ENCODE measurements at regions not wholly inside any gene's neighbourhood (a gene's known extent, or its start where the extent isn't known, plus 50 kb on each side); places are given as distances from the start of the nearest gene placed in this dataset.

DNA sequence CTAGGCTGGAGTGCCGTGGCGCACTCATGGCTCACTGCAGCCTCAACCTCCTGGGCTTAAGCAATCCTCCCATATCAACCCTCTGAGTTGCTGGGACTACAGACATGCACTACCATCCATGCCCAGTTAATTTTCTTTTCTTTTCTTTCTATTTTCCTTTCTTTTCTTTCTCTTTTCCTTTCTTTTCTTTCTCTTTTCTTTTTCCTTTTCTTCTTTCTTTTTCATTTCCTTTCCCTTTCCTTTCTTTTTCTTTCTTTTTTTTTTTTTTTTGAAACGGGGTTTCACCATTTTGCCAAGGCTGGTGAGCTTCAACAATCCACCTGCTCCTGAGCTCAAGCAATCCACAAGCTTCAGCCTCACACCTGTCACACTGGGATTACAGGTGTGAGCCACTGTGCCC is 60.1 kb upstream of the ACSS3 start:
- no peak for TF ChIP-seq CTCF (IDR thresholded peaks at IDR 0.05; ENCODE audit: insufficient read depth, low read depth, low read length)
- TF ChIP-seq EZH2 (IDR thresholded peaks at IDR 0.05; ENCODE audit: insufficient read depth, low read length), result no peak

All from astrocyte (in vitro differentiated cells and primary cell).